HG03175 (cell line): ENCODE measurements at regions not wholly inside any gene's neighbourhood (a gene's known extent, or its start where the extent isn't known, plus 50 kb on each side); places are given as distances from the start of the nearest gene placed in this dataset.

Experiments used
- ATAC-seq: cut with Tn5 transposase; IDR thresholded peaks from one replicate; pipeline ENCODE4 v1.9.1; 2021; ENCODE audit warnings: mild to moderate bottlenecking, moderate library complexity; ENCODE audit not compliant: unreplicated experiment

- no peak for ATAC-seq
Measured at GRCh38 chr10:112006407-112006806, 177.2 kb downstream of the GPAM start.

DNA sequence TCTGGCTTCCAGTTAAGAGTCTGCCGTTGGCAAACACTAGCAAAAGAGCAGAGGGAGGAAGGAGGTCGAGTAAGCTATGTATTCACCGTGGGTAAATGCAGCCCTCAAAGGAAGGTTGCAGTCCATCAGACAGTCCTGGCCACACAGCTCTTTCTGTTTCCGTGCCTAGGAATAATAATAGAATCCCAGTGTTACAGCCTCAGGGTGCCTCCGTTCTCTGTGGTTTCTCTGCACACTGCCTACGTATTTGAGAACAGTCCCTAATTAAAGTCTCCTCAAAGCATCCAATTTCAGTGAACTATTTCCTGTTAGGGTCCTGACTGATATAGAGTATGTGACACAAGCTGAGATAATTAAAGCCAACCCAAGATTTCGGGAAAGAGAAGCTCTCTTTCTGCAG, 176.7 kb downstream of the GPAM start:
- no peak for ATAC-seq

DNA sequence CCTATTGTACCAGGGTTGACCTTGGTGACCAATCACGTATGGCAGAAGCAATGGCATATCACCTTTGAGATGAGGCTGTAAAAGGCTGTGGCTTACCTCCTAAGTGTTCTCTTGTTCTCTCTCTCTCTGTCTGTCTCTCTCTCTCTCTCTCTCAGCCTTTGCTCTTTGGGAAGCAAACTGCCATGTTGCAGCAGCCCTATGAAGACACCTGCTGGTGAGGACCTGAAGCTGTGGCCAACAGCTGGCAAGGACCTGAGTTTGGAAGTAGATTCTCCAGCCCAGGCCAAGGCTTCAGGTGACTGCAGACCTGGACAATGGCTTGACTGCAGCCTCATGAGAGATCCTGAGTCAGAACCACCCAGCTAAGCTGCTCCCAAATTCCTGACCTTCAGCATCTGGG, 161.4 kb downstream of the GPAM start:
- ATAC-seq = no peak

DNA sequence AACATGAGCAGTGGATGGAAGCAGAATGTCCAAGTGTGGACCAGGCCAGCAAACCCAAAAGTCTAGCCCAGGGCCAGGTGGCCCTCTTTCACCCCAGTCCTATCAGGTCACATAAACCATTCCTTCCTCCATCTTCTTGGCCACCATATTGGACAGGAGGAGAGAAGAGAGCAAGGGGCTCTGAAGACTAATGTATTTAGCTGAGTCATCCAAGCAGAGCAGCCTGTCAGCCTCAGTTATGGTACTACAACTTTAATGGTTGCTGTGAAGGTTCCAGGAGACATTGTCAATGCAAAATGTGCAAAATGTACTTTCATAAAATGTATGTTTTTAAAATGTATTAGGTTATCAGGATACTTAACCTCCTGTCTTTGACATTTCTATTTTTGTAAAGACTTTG, 159.5 kb downstream of the GPAM start:
- ATAC-seq = no peak

DNA sequence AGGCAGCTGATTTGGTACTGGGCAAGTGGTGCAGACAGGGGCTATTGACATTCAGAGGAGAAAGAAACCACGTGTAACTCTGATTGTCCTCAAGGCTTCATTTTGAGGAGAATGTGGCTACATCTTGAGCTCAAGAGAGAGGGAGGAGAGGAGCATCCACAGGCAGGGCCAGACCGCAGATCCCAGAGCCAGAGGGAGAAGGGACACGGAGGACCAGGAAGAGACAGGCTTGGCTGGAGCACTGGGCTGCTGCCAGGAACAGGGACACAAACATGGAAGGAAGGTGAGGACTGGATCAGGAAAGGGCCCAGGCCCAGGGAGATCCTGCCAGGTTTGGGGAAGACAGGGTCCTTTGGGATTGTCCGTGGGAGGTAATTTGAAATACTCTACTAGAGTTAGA, 158.3 kb downstream of the GPAM start:
- ATAC-seq = no peak

- ATAC-seq = no peak
Measured at GRCh38 chr10:112026438-112026837, 157.1 kb downstream of the GPAM start.

DNA sequence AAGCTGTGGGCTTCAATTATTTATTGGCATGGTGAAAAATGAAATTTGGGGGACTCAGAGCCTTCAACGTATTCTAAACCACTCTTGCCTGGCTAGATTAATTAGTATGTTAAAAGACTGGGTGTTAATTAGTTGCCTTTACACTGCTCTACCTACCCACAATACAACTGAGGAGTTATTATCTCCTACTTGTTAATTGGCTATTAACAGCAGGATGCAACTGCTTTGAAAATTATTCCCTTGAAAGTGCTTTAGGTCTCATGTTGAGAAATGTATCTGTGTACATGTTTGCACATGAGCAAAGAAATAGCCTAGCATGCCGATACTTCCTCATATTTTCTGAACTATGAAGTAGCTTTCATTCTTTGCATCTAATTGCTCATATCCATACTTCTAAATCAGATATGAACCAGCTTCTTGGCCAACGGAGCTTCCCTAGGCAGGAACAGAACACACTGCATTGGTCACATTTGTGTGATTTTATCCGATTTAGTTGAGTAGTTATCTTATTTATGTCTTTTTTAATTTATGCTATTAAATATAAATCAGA, 155.8 kb downstream of the GPAM start:
- no peak for ATAC-seq

DNA sequence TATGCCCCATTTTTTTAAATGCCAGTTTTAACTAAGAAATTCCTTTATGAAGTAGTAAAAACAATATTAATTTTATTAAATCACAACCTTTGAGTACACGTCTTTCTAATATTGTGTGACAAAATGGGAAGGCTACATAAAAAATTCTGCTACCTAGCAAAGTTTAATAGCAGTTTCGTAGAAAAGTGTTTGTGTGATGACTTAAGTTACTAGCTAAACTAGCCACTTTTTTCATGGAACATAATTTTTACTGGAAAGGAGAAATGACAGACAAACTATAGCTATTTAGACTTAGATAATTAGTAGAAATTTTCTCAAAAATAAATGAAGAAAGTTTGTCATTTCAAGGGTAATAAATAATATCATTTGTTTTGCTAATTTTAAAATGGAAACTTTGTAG, 153.1 kb downstream of the GPAM start:
- ATAC-seq = no peak

GRCh38 chr10:112039823-112040222, 143.7 kb downstream of the GPAM start:
- ATAC-seq = no peak

GRCh38 chr10:112040696-112041095, 142.9 kb downstream of the GPAM start:
- no peak for ATAC-seq

- ATAC-seq = no peak
Measured at GRCh38 chr10:112045938-112046337, 137.6 kb downstream of the GPAM start.

DNA sequence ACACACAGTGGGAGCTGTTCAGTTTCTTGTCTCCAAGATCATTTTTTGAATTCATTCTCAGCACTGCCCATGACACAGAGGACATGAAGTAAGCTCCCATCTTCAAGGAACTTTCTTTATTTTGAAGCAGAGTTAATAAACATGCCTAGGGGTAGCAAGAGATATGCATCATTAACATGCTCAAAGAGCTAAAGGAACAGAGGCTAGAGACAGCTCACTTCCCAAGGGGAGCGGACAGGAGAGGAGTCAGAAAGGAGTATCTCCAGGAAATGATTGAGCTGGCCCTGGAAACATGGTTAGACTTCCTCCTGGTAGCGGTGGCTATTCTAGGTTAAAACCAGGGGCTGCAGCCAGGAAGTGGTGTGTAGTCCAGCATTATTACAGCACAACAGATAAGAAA, 135.9 kb downstream of the GPAM start:
- ATAC-seq = no peak

DNA sequence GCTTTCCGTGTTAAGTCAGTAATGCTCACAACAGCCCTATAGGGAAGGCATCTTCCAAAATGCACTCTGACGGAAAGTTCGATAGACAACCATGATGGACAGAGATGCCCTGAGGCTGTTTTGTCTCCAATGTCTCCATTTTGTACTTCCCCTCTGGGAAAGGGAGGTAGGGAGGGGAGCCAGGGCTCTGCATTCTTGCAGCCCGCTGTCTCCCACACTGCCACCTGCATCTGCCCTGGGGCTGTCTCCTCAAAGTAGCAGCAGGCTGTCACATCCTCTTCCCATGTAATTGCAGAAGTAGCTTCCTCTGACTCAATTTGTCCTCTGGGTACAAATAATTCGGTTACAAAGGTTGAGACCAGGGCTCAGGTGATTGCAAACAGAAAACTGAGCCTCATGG, 131.4 kb downstream of the GPAM start:
- no peak for ATAC-seq

DNA sequence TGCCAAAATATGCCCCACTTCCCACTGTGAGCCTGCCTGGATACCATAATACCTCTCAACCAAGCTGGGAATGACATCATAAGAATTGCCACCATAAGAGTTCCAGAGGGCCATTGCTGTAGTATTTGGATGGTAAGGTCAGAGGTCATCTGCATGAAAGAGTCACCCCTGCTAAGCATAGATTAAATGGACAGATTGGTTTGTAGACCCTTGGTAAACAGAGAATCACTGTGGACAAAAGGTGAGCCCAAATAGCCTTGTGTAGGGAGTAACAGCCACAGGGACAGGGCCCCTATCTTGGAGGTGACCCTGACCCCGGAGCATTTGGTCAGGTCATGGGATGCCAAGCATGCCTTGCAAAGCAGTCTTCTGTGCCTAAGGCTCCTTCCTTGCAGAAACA, 129.7 kb downstream of the GPAM start:
- ATAC-seq = no peak

- no peak for ATAC-seq
Measured at GRCh38 chr10:112054516-112054915, 129.0 kb downstream of the GPAM start.

DNA sequence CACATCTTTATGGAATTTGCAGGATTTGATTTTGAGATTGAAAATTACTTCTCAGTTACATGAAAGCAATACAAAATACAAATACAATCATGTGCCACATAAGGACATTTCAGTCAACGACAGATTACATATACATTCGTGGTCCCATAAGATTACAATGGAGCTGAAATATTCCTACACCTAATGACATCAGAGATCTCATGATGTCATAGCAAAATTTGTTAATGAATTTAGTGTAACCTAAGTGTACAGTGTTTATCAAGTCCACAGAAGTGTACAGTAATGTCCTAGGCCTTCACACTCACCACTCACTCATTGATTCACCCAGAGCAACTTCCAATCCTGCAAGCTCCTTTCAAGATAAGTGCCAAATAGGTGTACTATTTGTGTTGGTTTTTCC, 126.5 kb downstream of the GPAM start:
- ATAC-seq = no peak

DNA sequence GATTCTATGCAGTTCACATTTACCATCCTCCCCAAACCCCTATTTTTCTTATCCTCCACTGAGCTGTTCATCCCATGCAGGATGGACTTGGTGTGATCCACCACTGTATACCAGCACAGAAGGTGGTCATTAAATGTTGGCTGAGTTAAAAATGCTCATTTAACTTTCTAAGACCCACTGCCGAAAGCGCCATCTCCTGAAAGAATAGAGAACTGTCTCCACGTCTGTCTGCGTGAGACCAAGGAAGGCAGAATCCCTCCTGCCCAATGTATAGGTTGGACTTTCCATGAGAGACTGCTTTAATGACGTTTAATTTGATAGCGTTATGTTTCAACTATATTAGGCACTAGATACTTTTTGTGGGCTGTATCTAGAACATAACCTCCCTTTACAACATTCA, 124.3 kb downstream of the GPAM start:
- no peak for ATAC-seq

DNA sequence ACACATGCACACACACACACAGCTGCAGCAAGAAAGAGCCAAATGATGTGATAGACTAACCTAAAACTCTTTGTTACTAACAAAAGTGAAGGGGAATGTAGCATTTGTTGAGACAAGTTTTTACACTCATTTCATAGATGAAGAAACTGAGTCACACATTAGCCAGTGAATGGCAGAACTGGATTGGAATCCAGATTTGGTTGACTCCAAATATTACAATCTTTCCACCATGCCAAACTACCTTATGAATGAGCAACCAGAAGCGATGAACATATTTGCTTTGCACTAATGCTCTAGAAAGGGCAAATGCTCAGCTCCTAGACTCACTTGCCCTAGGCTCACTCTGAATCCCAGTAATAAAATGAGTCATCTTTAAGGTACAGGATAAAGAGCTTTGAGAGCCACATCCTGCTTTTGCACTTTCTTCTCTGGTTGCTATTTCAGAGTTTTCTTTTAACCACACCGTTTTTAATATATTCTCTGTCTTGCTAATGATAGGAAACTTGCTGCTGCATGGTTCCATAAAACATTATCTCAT, 111.9 kb downstream of the GPAM start:
- no peak for ATAC-seq

- no peak for ATAC-seq
Measured at GRCh38 chr10:112078003-112078402, 105.6 kb downstream of the GPAM start.

DNA sequence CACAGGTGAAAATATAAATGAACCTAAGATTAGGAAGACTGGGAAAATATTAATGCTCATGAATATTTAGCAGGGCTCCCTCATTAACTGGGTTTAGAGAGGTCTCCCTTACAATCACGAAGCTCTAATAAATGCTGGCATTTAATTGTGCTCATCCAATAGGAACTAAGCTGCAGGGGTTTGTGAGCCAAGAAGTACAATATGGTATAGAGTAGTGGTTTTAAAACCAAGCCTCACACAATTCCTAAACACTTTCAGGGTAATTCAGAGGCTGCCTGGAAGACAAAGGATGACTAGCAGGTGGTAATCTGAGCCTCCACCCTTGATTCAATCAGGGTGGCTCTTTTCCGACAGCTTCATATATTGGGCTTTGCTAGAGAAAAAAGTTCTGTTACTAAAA, 103.3 kb downstream of the GPAM start:
- no peak for ATAC-seq

- no peak for ATAC-seq
Measured at GRCh38 chr10:112082120-112082519, 101.4 kb downstream of the GPAM start.

DNA sequence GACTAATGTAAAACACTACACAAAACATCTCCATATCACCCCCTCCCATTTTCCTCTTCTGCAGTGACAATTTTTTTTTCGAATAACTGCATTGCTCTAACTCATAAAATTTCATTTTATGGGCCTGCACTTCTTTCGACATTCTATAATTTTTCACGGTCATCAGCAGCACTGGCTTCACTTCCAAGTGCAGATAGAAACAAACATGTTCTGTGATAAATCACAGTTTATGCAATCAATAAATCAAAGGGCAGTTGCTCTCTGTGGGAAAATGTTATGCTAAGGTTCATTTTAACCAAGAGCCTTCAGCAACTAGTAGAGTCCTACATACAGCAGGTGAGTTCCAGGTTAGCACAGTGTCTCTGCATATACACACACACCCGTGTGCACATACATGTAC, 100.1 kb downstream of the GPAM start:
- ATAC-seq = no peak

GRCh38 chr10:112087953-112088456, 95.6 kb downstream of the GPAM start:
- ATAC-seq = no peak
